ENCODE measurements at regions not wholly inside any gene's neighbourhood (a gene's known extent, or its start where the extent isn't known, plus 50 kb on each side); places are given as distances from the start of the nearest gene placed in this dataset.
"Not testable (repeated sequence)": the region's sequence is repeated elsewhere in the genome, so short reads cannot be mapped to it uniquely, and the experiment has no call there.

DNA sequence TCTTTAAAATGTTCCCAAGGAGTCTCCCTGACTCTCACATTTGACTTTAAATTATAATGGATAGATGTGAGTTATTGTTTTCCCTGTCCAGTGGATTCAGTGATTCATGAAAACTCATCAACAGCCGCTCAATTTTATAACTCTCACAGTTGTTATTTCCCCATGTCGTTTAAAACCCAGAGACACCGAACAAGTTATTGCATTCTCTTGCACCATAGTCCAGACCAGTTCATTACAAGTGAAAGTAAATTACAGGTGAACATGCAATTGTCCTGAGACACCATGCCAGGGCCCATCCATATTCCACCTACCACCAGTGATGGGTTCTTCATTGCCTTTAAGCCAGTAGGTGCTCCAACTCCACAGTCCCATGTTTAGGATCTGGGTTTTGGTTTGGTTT is 85.7 kb upstream of the CMKLR1 start:
- Histone ChIP-seq H3K9me3 (ENCODE audit: low read depth, low read length) (no peaks in the 10 kb centered on the region), H2AFZ (ENCODE audit: low read length) (no peak overlapping the region), H3K4me2 (ENCODE audit: insufficient read depth, low read length) (no peak overlapping the region), H4K20me1 (ENCODE audit: insufficient read depth, low read length) (no peaks in the 10 kb centered on the region), H3K36me3 (ENCODE audit: insufficient read depth, low read length) (no peaks in the 10 kb centered on the region), H3K79me2 (ENCODE audit: insufficient read depth, low read length) (no peaks in the 10 kb centered on the region), H3K4me3 (ENCODE audit: insufficient read depth, low read length) (no peak overlapping the region), H3K27me3 (ENCODE audit: insufficient read depth, low read length) (peaks cover 7% of the 10 kb centered on the region), H3K4me1 (ENCODE audit: insufficient read depth, low read length) (peaks cover 7% of the 10 kb centered on the region), H3K27ac (ENCODE audit: low read depth, low read length) (no peak overlapping the region)
- DNase-seq (ENCODE audit: insufficient read length, low spot score, missing footprints) = no peak
- TF ChIP-seq, protein P1, sequence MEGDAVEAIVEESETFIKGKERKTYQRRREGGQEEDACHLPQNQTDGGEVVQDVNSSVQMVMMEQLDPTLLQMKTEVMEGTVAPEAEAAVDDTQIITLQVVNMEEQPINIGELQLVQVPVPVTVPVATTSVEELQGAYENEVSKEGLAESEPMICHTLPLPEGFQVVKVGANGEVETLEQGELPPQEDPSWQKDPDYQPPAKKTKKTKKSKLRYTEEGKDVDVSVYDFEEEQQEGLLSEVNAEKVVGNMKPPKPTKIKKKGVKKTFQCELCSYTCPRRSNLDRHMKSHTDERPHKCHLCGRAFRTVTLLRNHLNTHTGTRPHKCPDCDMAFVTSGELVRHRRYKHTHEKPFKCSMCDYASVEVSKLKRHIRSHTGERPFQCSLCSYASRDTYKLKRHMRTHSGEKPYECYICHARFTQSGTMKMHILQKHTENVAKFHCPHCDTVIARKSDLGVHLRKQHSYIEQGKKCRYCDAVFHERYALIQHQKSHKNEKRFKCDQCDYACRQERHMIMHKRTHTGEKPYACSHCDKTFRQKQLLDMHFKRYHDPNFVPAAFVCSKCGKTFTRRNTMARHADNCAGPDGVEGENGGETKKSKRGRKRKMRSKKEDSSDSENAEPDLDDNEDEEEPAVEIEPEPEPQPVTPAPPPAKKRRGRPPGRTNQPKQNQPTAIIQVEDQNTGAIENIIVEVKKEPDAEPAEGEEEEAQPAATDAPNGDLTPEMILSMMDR (IDR thresholded peaks at IDR 0.05; ENCODE audit: extremely low read depth, low read depth, low read length) = no peak

DNA sequence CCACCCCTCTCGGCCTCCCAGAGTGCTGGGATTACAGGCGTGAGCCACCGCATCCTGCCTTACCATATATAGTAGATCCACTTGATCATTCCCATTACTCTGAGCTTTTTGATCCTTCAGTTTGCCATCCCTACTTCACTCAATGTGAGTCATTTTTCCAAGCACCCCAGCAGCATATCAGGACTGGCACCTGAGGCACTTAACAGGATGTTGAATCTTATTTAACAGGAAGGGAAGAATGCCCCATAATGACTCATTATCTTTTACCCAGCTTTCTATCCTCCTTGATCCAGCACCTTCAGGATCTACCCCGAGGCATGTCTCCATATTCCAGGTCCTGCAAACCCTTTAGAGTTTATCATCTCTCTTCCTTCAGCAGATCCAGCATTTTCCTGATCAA is 84.9 kb upstream of the CMKLR1 start:
- TF ChIP-seq, protein P1 (IDR thresholded peaks at IDR 0.05; ENCODE audit: extremely low read depth, low read depth, low read length) = no peak
- H2AFZ ChIP-seq (ENCODE audit: low read length) = no peak overlapping the region
- H3K36me3 ChIP-seq (ENCODE audit: insufficient read depth, low read length) = no peaks in the 10 kb centered on the region
- no peaks in the 10 kb centered on the region for H3K9me3 ChIP-seq (ENCODE audit: low read depth, low read length)
- no peak overlapping the region for H3K4me2 ChIP-seq (ENCODE audit: insufficient read depth, low read length)
- no peaks in the 10 kb centered on the region for H4K20me1 ChIP-seq (ENCODE audit: insufficient read depth, low read length)
- DNase-seq (ENCODE audit: insufficient read length, low spot score, missing footprints) = no peak
- peaks cover 7% of the 10 kb centered on the region for H3K27me3 ChIP-seq (ENCODE audit: insufficient read depth, low read length)
- peaks cover 7% of the 10 kb centered on the region for H3K4me1 ChIP-seq (ENCODE audit: insufficient read depth, low read length)
- no peak overlapping the region for H3K4me3 ChIP-seq (ENCODE audit: insufficient read depth, low read length)
- no peak overlapping the region for H3K27ac ChIP-seq (ENCODE audit: low read depth, low read length)
- no peaks in the 10 kb centered on the region for H3K79me2 ChIP-seq (ENCODE audit: insufficient read depth, low read length)

DNA sequence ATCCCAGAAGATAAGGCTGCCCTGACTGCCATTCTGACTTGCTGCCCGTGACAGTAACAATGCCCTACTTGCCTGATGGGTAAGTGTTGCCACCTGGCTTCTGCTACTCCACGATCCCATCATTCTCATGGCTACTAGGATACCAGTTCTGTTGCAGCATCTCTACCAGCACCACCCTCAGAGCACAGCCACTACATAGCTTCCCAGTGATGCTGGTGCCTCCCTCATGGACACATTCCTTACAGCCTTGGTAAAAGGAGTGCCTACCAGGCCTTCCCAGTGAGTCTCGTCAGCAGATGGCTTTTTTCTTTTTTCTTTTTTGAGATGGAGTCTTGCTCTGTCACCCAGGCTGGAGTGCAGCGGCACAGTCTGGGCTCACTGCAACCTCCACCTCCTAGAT is 84.4 kb upstream of the CMKLR1 start:
- no peak for DNase-seq (ENCODE audit: insufficient read length, low spot score, missing footprints)
- no peak overlapping the region for H3K4me3 ChIP-seq (ENCODE audit: insufficient read depth, low read length)
- peaks cover 7% of the 10 kb centered on the region for H3K4me1 ChIP-seq (ENCODE audit: insufficient read depth, low read length)
- no peaks in the 10 kb centered on the region for H3K9me3 ChIP-seq (ENCODE audit: low read depth, low read length)
- peaks cover 3% of the 10 kb centered on the region for H3K27me3 ChIP-seq (ENCODE audit: insufficient read depth, low read length)
- no peak overlapping the region for H3K27ac ChIP-seq (ENCODE audit: low read depth, low read length)
- H3K79me2 ChIP-seq (ENCODE audit: insufficient read depth, low read length) = no peaks in the 10 kb centered on the region
- H4K20me1 ChIP-seq (ENCODE audit: insufficient read depth, low read length) = no peaks in the 10 kb centered on the region
- no peaks in the 10 kb centered on the region for H3K36me3 ChIP-seq (ENCODE audit: insufficient read depth, low read length)
- no peak overlapping the region for H3K4me2 ChIP-seq (ENCODE audit: insufficient read depth, low read length)
- TF ChIP-seq, protein P1 (IDR thresholded peaks at IDR 0.05; ENCODE audit: extremely low read depth, low read depth, low read length) = no peak
- no peak overlapping the region for H2AFZ ChIP-seq (ENCODE audit: low read length)

DNA sequence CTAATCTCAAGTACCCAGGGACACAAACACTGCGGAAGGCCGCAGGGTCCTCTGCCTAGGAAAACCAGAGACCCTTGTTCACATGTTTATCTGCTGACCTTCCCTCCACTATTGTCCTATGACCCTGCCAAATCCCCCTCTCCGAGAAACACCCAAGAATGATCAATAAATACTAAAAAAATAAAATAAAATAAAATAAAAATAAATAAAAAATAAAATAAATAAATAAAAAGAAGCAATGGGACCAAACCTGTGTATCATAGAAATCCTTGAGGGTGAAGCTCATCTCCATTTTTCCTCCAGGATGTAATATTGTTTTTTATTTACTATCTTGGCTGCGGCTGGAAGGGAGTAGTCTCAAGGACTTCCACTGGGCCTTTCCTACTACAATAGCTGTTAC is 82.0 kb upstream of the CMKLR1 start:
- H3K27ac ChIP-seq (ENCODE audit: low read depth, low read length); H3K9me3 ChIP-seq (ENCODE audit: low read depth, low read length); H3K4me3 ChIP-seq (ENCODE audit: insufficient read depth, low read length); DNase-seq (ENCODE audit: insufficient read length, low spot score, missing footprints); H4K20me1 ChIP-seq (ENCODE audit: insufficient read depth, low read length); H3K4me2 ChIP-seq (ENCODE audit: insufficient read depth, low read length); H3K36me3 ChIP-seq (ENCODE audit: insufficient read depth, low read length); H2AFZ ChIP-seq (ENCODE audit: low read length); H3K27me3 ChIP-seq (ENCODE audit: insufficient read depth, low read length); H3K79me2 ChIP-seq (ENCODE audit: insufficient read depth, low read length): not testable (repeated sequence)
- H3K4me1 ChIP-seq (ENCODE audit: insufficient read depth, low read length) = peaks cover 13% of the 10 kb centered on the region

DNA sequence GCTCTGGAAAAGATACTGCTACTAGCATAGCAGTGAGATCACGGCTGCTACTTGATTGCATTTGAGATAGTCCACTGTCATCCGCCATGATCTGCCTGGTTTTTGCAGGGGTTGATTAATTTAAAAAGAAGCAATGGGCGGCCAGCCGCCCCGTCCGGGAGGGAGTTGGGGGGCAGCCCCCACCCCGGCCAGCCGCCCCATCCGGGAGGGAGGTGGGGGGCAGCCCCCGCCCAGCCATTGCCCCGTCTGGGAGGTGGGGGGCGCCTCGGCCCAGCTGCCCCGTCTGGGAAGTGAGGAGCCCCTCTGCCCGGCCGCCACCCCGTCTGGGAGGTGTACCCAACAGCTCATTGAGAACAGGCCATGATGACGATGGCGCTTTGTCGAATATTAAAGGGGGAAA is 81.3 kb upstream of the CMKLR1 start:
- not testable (repeated sequence) for H2AFZ ChIP-seq (ENCODE audit: low read length); H3K36me3 ChIP-seq (ENCODE audit: insufficient read depth, low read length); H3K9me3 ChIP-seq (ENCODE audit: low read depth, low read length); H3K27ac ChIP-seq (ENCODE audit: low read depth, low read length); H4K20me1 ChIP-seq (ENCODE audit: insufficient read depth, low read length); H3K4me3 ChIP-seq (ENCODE audit: insufficient read depth, low read length); H3K27me3 ChIP-seq (ENCODE audit: insufficient read depth, low read length); DNase-seq (ENCODE audit: insufficient read length, low spot score, missing footprints); H3K4me2 ChIP-seq (ENCODE audit: insufficient read depth, low read length); H3K79me2 ChIP-seq (ENCODE audit: insufficient read depth, low read length)
- peaks cover 11% of the 10 kb centered on the region for H3K4me1 ChIP-seq (ENCODE audit: insufficient read depth, low read length)

All from osteoblast (primary cell).